Esophagus muscularis mucosa (tissue), 4 donors: ENCODE measurements at regions not wholly inside any gene's neighbourhood (a gene's known extent, or its start where the extent isn't known, plus 50 kb on each side); places are given as distances from the start of the nearest gene placed in this dataset.

ENCODE experiments used
- DNase-seq: peaks from one replicate; pipeline ENCODE4 v3.0.0-alpha.2; 2017; ENCODE audit errors: extremely low spot score
- H3K27ac ChIP-seq, 4 donors: fragments of 200-600 bp; sonication (generic); replicated peaks in 1 of 4; 1 replicate in 3 of 4; 2 replicates in 1 of 4; pipeline ENCODE4 v1.5.1; 2016 to 2019; ENCODE audit warnings: mild to moderate bottlenecking in 1 of 4
- H3K27me3 ChIP-seq, 4 donors: fragments of 200-600 bp; sonication (generic); one replicate each; pipeline versions ENCODE4 v1.5.1 to v1.6.0; 2016 to 2019
- H3K36me3 ChIP-seq, 4 donors: fragments of 200-600 bp; sonication (generic); one replicate each; pipeline ENCODE4 v1.5.1; 2016 to 2019
- H3K4me1 ChIP-seq, 4 donors: fragments of 200-600 bp; sonication (generic); one replicate each; pipeline ENCODE4 v1.5.1; 2016 to 2019
- H3K4me3 ChIP-seq, 4 donors: fragments of 200-600 bp; sonication (generic); 1 replicate in 2 of 4; 2 replicates in 2 of 4; pipeline ENCODE4 v1.5.1; 2016 to 2019; ENCODE audit warnings: mild to moderate bottlenecking in 4 of 4, moderate library complexity in 1 of 4
- H3K9me3 ChIP-seq, 4 donors: fragments of 200-600 bp; sonication (generic); 1 replicate in 3 of 4; 2 replicates in 1 of 4; pipeline ENCODE4 v1.5.1; 2016 to 2019
- EP300 ChIP-seq: sonication (generic); formaldehyde crosslinking; IDR thresholded peaks from one replicate; pipeline ENCODE4 v1.6.1; 2017; ENCODE audit warnings: antibody characterized with exemption
- POLR2A ChIP-seq: fragments of 450-650 bp; IDR thresholded peaks from one replicate; pipeline ENCODE4 v1.6.1; 2017; ENCODE audit warnings: antibody characterized with exemption, moderate library complexity, mild to moderate bottlenecking, low read depth
- POLR2AphosphoS5 ChIP-seq, 2 donors: sonication (generic); formaldehyde crosslinking; IDR thresholded peaks; one replicate each; pipeline ENCODE4 v1.6.1; 2017; ENCODE audit warnings: antibody characterized with exemption in 2 of 2
- WGBS: methylation state at CpG from one replicate; pipeline ENCODE4 v1.1.5; 2018; 5-methylcytosine and 5-hydroxymethylcytosine counted together
- intact Hi-C: fragments of 100-400 bp; cut with DNase I; formaldehyde crosslinking; loops from one replicate; pipeline ENCODE4 v1.15.1; 2023
- TF ChIP-seq, protein P1 (sequence below), 3 experiments: fragments of 200-600 bp in 2 of 3; fragments of 450-650 bp in 1 of 3; sonication (generic) in 2 of 3; IDR thresholded peaks; one replicate each; pipeline ENCODE4 v1.5.1; 2017 to 2019; ENCODE audit warnings: antibody characterized with exemption in 3 of 3, mild to moderate bottlenecking in 2 of 3, moderate library complexity in 1 of 3

DNA sequence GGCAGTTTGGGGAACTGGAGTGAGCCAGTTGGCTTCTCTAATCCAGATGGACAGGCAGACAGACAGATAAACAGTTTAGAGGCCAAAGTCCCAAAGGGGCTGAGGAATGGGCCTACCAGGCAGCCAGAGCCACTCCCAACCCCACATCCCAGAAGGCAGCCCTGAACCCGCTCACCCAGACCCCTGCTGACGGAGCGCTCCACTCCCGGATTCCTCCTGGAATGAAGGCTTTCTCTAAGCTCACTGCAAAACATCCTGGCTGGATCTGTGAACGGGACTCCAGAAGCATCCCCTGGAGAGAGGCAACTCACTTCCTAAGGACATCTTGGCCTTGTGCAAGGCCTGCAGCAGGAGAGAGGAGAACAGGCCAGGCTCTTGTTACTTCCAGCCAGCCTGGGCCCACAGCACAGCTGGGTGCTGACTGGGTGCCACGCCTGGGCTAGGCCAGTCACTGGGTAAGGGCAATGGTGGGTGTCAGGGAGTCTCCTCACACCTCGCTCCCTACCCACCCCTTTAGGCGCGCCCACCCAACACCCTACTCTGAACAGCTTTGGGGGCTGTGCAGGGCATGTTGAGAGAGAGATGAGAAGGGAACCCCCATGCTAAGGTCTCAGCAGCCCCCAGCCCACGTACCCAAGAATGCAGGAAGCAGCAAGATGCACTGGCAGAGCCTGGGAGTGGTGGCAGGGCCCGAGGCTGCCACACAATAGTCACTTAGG is 168.6 kb upstream of the ZMIZ1 start:
- WGBS, result 94% methylated on average over 6 of the region's 11 CpGs
- intact Hi-C loops, result no loop called here
- Histone ChIP-seq H3K27me3 (no peaks in the 10 kb centered on the region), H3K9me3 (no peaks in the 10 kb centered on the region), H3K4me3 (no peak overlapping the region), H3K4me1 (peaks cover 0 to 10% (median 5%) of the 10 kb centered on the region in 4 donors), H3K27ac (peak overlapping the region in 2 of 4 donors; percentile 20 to 50), H3K36me3 (no peaks in the 10 kb centered on the region)
- TF ChIP-seq POLR2A (no peak), POLR2AphosphoS5 (IDR thresholded peaks at IDR 0.05) (peak in 1 of 2 donors; percentile 25)
- DNase-seq, result peak; percentile 92

DNA sequence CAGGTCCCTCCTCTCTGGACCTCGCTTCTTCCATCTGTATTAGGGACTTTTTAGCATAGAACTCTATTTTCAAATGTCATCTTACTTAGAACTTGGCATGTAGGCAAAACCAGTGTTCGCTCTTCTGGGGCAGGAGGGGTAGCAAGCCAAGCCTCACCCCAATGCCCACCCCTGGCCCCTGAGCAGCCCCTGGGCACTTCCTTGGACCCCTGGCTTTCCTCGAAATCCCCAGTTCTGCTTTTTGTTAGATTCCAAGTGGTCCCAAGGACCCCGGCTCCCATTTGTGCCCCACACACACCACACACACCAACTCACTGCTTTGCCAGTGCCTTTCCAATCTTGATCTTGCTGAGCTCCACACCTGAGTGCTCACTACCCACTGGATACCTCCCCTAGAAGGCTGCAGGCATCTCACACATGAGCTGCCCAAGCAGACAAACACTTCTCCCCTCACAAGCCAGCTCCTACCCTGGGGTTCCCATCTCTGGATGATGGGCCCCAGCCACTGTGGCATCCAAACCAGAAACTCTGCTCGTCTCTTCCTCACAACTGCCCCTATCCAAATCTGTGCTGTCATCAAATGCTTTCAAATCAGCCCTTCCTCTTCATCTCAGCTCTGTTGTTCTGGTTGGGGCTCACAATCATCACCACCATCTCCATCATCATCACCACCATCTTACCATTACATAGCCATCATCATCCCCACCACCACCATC is 167.9 kb upstream of the ZMIZ1 start:
- H3K36me3 ChIP-seq, result no peaks in the 10 kb centered on the region
- TF ChIP-seq POLR2A (no peak), EP300 (no peak), POLR2AphosphoS5 (IDR thresholded peaks at IDR 0.05) (no peak)
- TF ChIP-seq, protein P1, sequence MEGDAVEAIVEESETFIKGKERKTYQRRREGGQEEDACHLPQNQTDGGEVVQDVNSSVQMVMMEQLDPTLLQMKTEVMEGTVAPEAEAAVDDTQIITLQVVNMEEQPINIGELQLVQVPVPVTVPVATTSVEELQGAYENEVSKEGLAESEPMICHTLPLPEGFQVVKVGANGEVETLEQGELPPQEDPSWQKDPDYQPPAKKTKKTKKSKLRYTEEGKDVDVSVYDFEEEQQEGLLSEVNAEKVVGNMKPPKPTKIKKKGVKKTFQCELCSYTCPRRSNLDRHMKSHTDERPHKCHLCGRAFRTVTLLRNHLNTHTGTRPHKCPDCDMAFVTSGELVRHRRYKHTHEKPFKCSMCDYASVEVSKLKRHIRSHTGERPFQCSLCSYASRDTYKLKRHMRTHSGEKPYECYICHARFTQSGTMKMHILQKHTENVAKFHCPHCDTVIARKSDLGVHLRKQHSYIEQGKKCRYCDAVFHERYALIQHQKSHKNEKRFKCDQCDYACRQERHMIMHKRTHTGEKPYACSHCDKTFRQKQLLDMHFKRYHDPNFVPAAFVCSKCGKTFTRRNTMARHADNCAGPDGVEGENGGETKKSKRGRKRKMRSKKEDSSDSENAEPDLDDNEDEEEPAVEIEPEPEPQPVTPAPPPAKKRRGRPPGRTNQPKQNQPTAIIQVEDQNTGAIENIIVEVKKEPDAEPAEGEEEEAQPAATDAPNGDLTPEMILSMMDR (IDR thresholded peaks at IDR 0.05), result no peak
- H3K4me1 ChIP-seq, result peaks cover 0 to 10% (median 5%) of the 10 kb centered on the region in 4 donors
- peak; percentile 77 for DNase-seq
- WGBS, result 94% methylated on average over 5 of the region's 5 CpGs
- H3K4me3 ChIP-seq, result no peak overlapping the region
- no peaks in the 10 kb centered on the region for H3K27me3 ChIP-seq
- intact Hi-C loops, result no loop called here
- H3K27ac ChIP-seq, result peak overlapping the region in 2 of 4 donors; percentile 20 to 50
- H3K9me3 ChIP-seq, result no peaks in the 10 kb centered on the region

DNA sequence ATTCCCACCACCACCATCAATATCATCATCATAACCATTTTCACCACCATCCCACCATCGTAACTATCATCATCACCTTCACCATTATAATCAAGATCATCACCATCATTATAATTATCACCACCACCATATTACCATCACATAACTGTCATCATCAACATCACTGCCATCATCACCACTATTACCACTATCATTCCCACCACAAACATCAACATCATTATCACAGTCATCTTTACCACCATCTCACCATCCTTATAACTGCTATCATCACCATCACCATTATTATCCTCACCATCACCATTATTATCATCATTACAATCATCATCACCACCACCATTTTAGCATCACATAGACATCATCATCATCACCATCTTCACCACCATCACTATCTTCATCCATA is 167.1 kb upstream of the ZMIZ1 start:
- no peaks in the 10 kb centered on the region for H3K9me3 ChIP-seq
- peaks cover 0 to 10% (median 5%) of the 10 kb centered on the region in 4 donors for H3K4me1 ChIP-seq
- H3K36me3 ChIP-seq, result no peaks in the 10 kb centered on the region
- intact Hi-C loops, result no loop called here
- H3K4me3 ChIP-seq, result no peak overlapping the region
- 93% methylated on average over 1 of the region's 1 CpG for WGBS
- no peak overlapping the region for H3K27ac ChIP-seq
- H3K27me3 ChIP-seq, result no peaks in the 10 kb centered on the region
- DNase-seq, result no peak
- no peak for TF ChIP-seq POLR2A
- TF ChIP-seq, protein P1 (IDR thresholded peaks at IDR 0.05), result no peak
- no peak for TF ChIP-seq POLR2AphosphoS5 (IDR thresholded peaks at IDR 0.05)
- no peak for TF ChIP-seq EP300

DNA sequence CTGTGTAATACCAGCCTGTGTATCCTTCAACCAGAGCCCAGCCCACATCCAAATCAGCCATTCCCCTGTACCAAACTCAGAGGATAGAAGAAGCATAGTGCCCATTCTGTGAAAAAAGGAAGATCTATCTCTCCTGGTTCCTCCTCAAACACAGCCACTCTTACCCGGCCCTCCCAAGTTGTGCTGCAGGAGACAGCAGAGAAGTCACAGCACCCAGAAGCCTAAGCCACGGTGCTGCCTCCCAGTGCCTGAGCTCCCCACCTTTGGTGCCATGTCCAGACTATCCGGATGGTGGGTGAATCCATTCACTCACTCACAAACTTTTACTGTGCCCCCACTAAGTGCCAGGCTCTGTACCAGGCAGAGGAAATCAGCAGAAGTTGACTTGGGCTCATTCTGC is 166.0 kb upstream of the ZMIZ1 start:
- peaks cover 0 to 10% (median 5%) of the 10 kb centered on the region in 4 donors for H3K4me1 ChIP-seq
- peak; percentile 77 for DNase-seq
- H3K9me3 ChIP-seq, result no peaks in the 10 kb centered on the region
- no peak overlapping the region for H3K27ac ChIP-seq
- 97% methylated on average over 3 of the region's 3 CpGs for WGBS
- no peaks in the 10 kb centered on the region for H3K27me3 ChIP-seq
- H3K36me3 ChIP-seq, result no peaks in the 10 kb centered on the region
- TF ChIP-seq POLR2AphosphoS5 (IDR thresholded peaks at IDR 0.05) (no peak), EP300 (no peak), POLR2A (no peak)
- TF ChIP-seq, protein P1 (IDR thresholded peaks at IDR 0.05), result no peak
- H3K4me3 ChIP-seq, result no peak overlapping the region
- intact Hi-C loops, result no loop called here

DNA sequence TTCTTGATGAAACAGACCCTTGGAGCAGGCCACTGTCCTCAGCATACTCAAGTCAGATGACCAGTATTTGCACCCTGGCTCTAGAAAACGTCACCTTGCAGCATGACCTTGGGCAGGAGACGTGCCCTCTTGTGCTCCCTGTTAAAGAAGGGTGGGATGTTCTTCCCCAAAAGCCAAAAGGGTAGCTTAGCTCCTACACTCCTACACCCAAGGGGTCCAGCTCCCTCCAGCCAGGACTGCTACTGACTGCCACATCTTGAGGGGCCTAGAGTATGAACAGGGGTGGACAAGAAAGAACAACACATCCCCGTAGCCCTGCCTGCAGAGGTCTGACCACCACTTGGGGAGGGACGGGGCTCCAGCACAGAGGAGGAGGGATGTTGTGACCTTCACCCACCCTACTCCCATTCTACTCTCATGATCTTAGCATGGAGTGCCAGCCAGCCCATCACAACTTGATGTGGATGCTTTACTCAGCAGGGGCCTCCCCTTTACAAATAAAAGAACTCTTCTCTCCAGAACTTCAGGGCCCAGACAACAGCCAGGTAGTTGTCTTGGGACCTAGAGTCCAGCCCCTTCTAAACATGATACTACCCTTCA is 165.3 kb upstream of the ZMIZ1 start:
- TF ChIP-seq POLR2A, result no peak
- peak; percentile 92 for DNase-seq
- Histone ChIP-seq H3K4me1 (peaks cover 0 to 10% (median 5%) of the 10 kb centered on the region in 4 donors), H3K36me3 (no peaks in the 10 kb centered on the region), H3K4me3 (no peak overlapping the region), H3K27me3 (no peaks in the 10 kb centered on the region), H3K27ac (no peak overlapping the region), H3K9me3 (no peaks in the 10 kb centered on the region)
- WGBS, result 75% methylated on average over 4 of the region's 4 CpGs
- intact Hi-C loops, result no loop called here
